ENCODE measurements at regions not wholly inside any gene's neighbourhood (a gene's known extent, or its start where the extent isn't known, plus 50 kb on each side); places are given as distances from the start of the nearest gene placed in this dataset.
A peak's percentile ranks its signal among the peaks of the same experiment; 100 is the strongest.

GRCh38 chr9:105880517-105880916 is 186.2 kb downstream of the TMEM38B start:
- no peaks in the 10 kb centered on the region for H3K36me3 Mint-ChIP-seq (ENCODE audit: low read depth)
- H3K4me1 Mint-ChIP-seq (ENCODE audit: low read depth): peaks cover 26% of the 10 kb centered on the region
- H3K4me3 Mint-ChIP-seq: no peak overlapping the region
- H3K9me3 Mint-ChIP-seq: no peaks in the 10 kb centered on the region
- H3K27ac Mint-ChIP-seq: no peak overlapping the region
- DNase-seq (ENCODE audit: low spot score): no peak
- peaks cover 29% of the 10 kb centered on the region for H3K27me3 Mint-ChIP-seq (ENCODE audit: low read depth)

- Mint-ChIP-seq H3K9me3 (no peaks in the 10 kb centered on the region), H3K36me3 (ENCODE audit: low read depth) (no peaks in the 10 kb centered on the region), H3K27me3 (ENCODE audit: low read depth) (peaks cover 27% of the 10 kb centered on the region), H3K4me3 (no peak overlapping the region), H3K4me1 (ENCODE audit: low read depth) (peaks cover 26% of the 10 kb centered on the region), H3K27ac (no peak overlapping the region)
- DNase-seq (ENCODE audit: low spot score): no peak
These were observed 186.7 kb downstream of the TMEM38B start for GRCh38 chr9:105881021-105881420.

- peaks cover 23% of the 10 kb centered on the region for H3K4me1 Mint-ChIP-seq (ENCODE audit: low read depth)
- no peaks in the 10 kb centered on the region for H3K9me3 Mint-ChIP-seq
- no peak overlapping the region for H3K27ac Mint-ChIP-seq
- H3K36me3 Mint-ChIP-seq (ENCODE audit: low read depth): no peaks in the 10 kb centered on the region
- H3K4me3 Mint-ChIP-seq: no peak overlapping the region
- peaks cover 26% of the 10 kb centered on the region for H3K27me3 Mint-ChIP-seq (ENCODE audit: low read depth)
- DNase-seq (ENCODE audit: low spot score): peak; percentile 38
These were observed 187.5 kb downstream of the TMEM38B start for GRCh38 chr9:105881654-105882349.

- Mint-ChIP-seq H3K27me3 (ENCODE audit: low read depth) (peaks cover 20% of the 10 kb centered on the region), H3K4me1 (ENCODE audit: low read depth) (peaks cover 25% of the 10 kb centered on the region), H3K27ac (peak overlapping the region; percentile 32), H3K36me3 (ENCODE audit: low read depth) (no peaks in the 10 kb centered on the region), H3K9me3 (no peaks in the 10 kb centered on the region), H3K4me3 (peak overlapping the region; percentile 56)
- peak; percentile 16 for DNase-seq (ENCODE audit: low spot score)
These were observed 189.5 kb downstream of the TMEM38B start for GRCh38 chr9:105883847-105884246.

- H3K4me1 Mint-ChIP-seq (ENCODE audit: low read depth): peaks cover 23% of the 10 kb centered on the region
- H3K36me3 Mint-ChIP-seq (ENCODE audit: low read depth): no peaks in the 10 kb centered on the region
These were observed 190.1 kb downstream of the TMEM38B start for GRCh38 chr9:105884416-105884815.

GRCh38 chr9:105886136-105886535 is 191.8 kb downstream of the TMEM38B start:
- no peak for DNase-seq (ENCODE audit: low spot score)
- H3K4me1 Mint-ChIP-seq (ENCODE audit: low read depth): peaks cover 23% of the 10 kb centered on the region
- H3K9me3 Mint-ChIP-seq: no peaks in the 10 kb centered on the region
- H3K36me3 Mint-ChIP-seq (ENCODE audit: low read depth): no peaks in the 10 kb centered on the region
- no peak overlapping the region for H3K4me3 Mint-ChIP-seq
- H3K27ac Mint-ChIP-seq: no peak overlapping the region
- H3K27me3 Mint-ChIP-seq (ENCODE audit: low read depth): peaks cover 18% of the 10 kb centered on the region

More at GRCh38 chr9:105884416-105884815, 190.1 kb downstream of the TMEM38B start:
- Mint-ChIP-seq H3K9me3 (no peaks in the 10 kb centered on the region), H3K27me3 (ENCODE audit: low read depth) (peaks cover 22% of the 10 kb centered on the region), H3K4me3 (peak overlapping the region; percentile 2), H3K27ac (no peak overlapping the region)
- DNase-seq (ENCODE audit: low spot score): no peak

GRCh38 chr9:105887679-105888078 is 193.3 kb downstream of the TMEM38B start:
- no peak overlapping the region for H3K27ac Mint-ChIP-seq

GRCh38 chr9:105890046-105890822 is 195.9 kb downstream of the TMEM38B start:
- Mint-ChIP-seq H3K36me3 (ENCODE audit: low read depth) (no peaks in the 10 kb centered on the region), H3K4me1 (ENCODE audit: low read depth) (peaks cover 4% of the 10 kb centered on the region), H3K27me3 (ENCODE audit: low read depth) (peaks cover 21% of the 10 kb centered on the region), H3K27ac (no peak overlapping the region), H3K4me3 (no peak overlapping the region), H3K9me3 (no peaks in the 10 kb centered on the region)
- DNase-seq (ENCODE audit: low spot score): no peak

More at GRCh38 chr9:105887679-105888078, 193.3 kb downstream of the TMEM38B start:
- no peak for DNase-seq (ENCODE audit: low spot score)
- Mint-ChIP-seq H3K36me3 (ENCODE audit: low read depth) (no peaks in the 10 kb centered on the region), H3K9me3 (no peaks in the 10 kb centered on the region), H3K27me3 (ENCODE audit: low read depth) (peaks cover 18% of the 10 kb centered on the region), H3K4me1 (ENCODE audit: low read depth) (peaks cover 20% of the 10 kb centered on the region), H3K4me3 (no peak overlapping the region)

- H3K27ac Mint-ChIP-seq: no peak overlapping the region
- H3K4me1 Mint-ChIP-seq (ENCODE audit: low read depth): no peaks in the 10 kb centered on the region
- no peaks in the 10 kb centered on the region for H3K36me3 Mint-ChIP-seq (ENCODE audit: low read depth)
- no peaks in the 10 kb centered on the region for H3K9me3 Mint-ChIP-seq
- no peak overlapping the region for H3K4me3 Mint-ChIP-seq
- H3K27me3 Mint-ChIP-seq (ENCODE audit: low read depth): peaks cover 22% of the 10 kb centered on the region
- DNase-seq (ENCODE audit: low spot score): no peak
These were observed 205.8 kb downstream of the TMEM38B start for GRCh38 chr9:105900123-105900522.

- no peak overlapping the region for H3K27ac Mint-ChIP-seq
These were observed 207.3 kb downstream of the TMEM38B start for GRCh38 chr9:105901514-105902109.

GRCh38 chr9:105908069-105908468 is 213.7 kb downstream of the TMEM38B start:
- no peak overlapping the region for H3K4me3 Mint-ChIP-seq
- no peaks in the 10 kb centered on the region for H3K27me3 Mint-ChIP-seq (ENCODE audit: low read depth)
- H3K27ac Mint-ChIP-seq: no peak overlapping the region
- DNase-seq (ENCODE audit: low spot score): no peak
- no peaks in the 10 kb centered on the region for H3K9me3 Mint-ChIP-seq
- H3K4me1 Mint-ChIP-seq (ENCODE audit: low read depth): no peaks in the 10 kb centered on the region
- H3K36me3 Mint-ChIP-seq (ENCODE audit: low read depth): no peaks in the 10 kb centered on the region

More at GRCh38 chr9:105901514-105902109, 207.3 kb downstream of the TMEM38B start:
- H3K27me3 Mint-ChIP-seq (ENCODE audit: low read depth): peaks cover 16% of the 10 kb centered on the region
- no peak for DNase-seq (ENCODE audit: low spot score)
- no peaks in the 10 kb centered on the region for H3K9me3 Mint-ChIP-seq
- H3K36me3 Mint-ChIP-seq (ENCODE audit: low read depth): no peaks in the 10 kb centered on the region
- no peak overlapping the region for H3K4me3 Mint-ChIP-seq
- no peaks in the 10 kb centered on the region for H3K4me1 Mint-ChIP-seq (ENCODE audit: low read depth)

GRCh38 chr9:105911104-105911911 is 217.0 kb downstream of the TMEM38B start:
- Mint-ChIP-seq H3K27me3 (ENCODE audit: low read depth) (no peaks in the 10 kb centered on the region), H3K36me3 (ENCODE audit: low read depth) (no peaks in the 10 kb centered on the region), H3K27ac (no peak overlapping the region), H3K4me3 (no peak overlapping the region), H3K4me1 (ENCODE audit: low read depth) (no peaks in the 10 kb centered on the region), H3K9me3 (no peaks in the 10 kb centered on the region)
- no peak for DNase-seq (ENCODE audit: low spot score)

GRCh38 chr9:105912157-105912862 is 218.0 kb downstream of the TMEM38B start:
- no peaks in the 10 kb centered on the region for H3K36me3 Mint-ChIP-seq (ENCODE audit: low read depth)
- H3K4me1 Mint-ChIP-seq (ENCODE audit: low read depth): no peaks in the 10 kb centered on the region
- H3K27ac Mint-ChIP-seq: no peak overlapping the region
- no peak for DNase-seq (ENCODE audit: low spot score)
- H3K4me3 Mint-ChIP-seq: no peak overlapping the region
- H3K27me3 Mint-ChIP-seq (ENCODE audit: low read depth): no peaks in the 10 kb centered on the region
- H3K9me3 Mint-ChIP-seq: no peaks in the 10 kb centered on the region

All from T-helper 2 cell treated with Interferon-gamma antibody and Interleukin-4, amounts not matched to agents 5 μg/mL and 100 μg/mL, for 36 hours (primary cell).